SHP77 (cell line): ENCODE measurements at regions not wholly inside any gene's neighbourhood (a gene's known extent, or its start where the extent isn't known, plus 50 kb on each side); places are given as distances from the start of the nearest gene placed in this dataset.
"Not testable (repeated sequence)": the region's sequence is repeated elsewhere in the genome, so short reads cannot be mapped to it uniquely, and the experiment has no call there.

Source experiments
- DNase-seq, 2 experiments: peaks; one replicate each; lab custom pipeline; 2025; lab: John Stamatoyannopoulos, UW

DNA sequence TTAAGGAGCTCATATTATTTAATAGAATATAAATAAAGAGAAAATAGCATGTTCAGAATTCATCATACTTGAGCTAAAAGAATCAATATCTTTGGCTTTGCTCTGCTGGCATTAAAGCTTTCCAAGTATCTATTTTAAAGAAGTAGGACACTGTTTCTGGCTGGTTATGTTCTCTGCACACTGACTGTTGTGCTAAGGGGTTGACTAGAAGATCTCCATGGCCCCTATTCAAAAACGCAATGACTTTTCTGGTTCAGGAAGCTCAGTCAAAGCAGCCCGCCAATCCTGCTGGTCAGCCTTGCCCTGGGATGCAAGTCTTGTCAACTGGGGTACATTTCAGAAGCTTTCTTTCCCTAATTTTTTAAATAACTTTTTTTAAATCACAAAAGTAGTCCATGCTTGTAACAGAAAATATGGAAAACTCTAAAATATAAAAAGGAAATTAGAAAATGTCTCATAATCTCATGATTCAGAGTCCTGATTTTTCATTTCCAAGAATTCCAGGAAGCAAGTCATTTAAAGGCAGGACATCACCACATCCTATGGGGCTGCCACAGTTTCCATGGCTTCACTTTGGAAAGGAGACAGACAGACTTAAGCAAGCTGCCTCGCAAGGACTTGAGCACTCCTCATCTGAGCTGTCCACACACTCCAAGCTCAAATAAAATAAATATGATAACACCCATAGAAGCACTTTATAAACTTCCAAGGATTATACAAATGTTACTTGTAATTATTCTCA, 195.1 kb downstream of the TXNL1 start:
- no peak for DNase-seq

DNA sequence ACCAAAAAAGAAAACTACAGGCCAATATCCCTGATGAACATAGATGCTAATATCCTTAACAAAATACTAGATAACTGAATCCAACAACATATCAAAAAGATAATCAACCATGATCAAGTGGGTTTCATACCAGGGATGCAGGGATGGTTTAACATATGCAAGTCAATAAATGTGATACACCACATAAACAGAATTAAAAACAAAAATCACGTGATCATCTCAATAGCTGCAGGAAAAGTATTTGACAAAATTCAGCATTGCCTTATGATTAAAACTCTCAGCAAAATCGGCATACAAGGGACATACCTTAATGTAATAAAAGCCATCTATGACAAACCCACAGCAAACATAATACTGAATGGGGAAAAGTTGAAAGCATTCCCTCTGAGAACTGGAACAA, 199.9 kb downstream of the TXNL1 start:
- DNase-seq: not testable (repeated sequence)

DNA sequence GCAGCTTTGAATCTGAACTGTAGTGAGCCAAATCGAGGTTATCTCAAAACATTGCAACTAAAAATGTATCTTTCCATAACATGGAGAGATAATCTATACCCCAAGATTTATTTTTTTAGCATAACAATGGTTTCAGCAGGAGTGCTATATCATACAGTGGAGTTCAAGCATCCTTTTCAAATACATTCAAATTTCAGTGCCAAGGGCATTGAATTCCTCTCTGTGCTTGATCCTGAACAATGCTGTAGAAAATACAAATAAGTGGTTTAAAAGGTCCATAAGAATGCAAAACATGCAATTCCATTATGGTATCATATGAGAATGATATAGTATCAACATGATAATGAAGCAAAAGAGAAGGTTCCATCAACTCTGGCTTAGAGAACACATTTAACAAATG, 201.7 kb downstream of the TXNL1 start:
- DNase-seq: no peak

DNA sequence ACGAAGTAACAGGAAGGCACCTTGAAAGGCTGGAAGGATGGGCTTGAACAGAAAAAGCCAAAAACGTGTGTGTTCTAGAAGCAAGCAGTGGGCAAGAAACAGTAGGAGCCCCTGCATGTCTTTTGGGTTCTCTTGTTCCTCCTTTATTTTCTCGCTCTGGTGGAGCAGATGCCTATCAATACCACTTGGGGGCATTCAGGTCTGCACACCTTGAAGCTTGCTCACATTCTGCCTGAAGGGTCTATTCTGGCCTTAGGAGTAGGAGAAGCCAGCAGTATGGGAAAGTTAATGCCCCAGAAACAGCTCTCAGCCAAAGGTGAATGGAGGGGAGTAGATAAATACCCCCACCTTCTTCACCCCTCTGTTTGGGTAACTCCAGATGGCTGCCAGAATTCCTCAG, 204.5 kb downstream of the TXNL1 start:
- no peak for DNase-seq

DNA sequence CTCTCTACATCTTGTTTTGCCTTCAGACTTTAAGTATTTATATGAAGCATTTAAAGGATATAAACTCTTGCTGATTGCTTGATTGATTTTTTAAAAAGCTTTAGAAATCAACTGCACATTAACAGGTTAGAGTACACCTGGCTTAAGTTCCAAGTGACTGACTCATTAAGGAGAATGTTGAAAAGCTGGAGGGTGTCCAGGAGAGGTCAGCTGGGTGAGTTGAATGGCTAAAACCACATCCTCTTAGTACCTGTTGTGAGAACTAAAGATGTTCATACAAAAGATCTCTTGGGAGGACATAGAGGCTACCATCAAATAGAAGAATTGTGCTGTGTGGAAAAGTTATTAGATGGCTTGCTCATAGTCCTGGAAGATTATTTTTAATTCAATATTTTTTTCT, 206.8 kb downstream of the TXNL1 start:
- no peak for DNase-seq

DNA sequence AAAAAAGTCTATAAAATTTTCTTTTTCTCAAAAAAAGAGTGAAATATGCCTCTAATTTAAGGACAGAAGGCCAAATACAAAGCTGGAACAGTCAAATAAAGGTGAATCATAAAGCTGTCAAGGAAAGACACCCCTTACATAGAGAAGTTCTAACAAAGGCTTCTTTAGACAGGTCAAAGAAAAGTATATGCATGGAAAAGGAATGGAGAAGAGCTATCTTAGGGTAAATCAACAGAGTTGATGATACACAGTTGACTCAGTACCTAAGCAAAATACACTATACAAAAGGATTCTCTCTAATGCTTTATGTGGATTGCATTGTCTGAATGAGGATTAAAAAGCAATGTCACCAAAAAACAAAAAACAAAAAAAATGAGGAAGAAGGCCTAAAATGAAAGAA, 214.8 kb downstream of the TXNL1 start:
- no peak for DNase-seq

DNA sequence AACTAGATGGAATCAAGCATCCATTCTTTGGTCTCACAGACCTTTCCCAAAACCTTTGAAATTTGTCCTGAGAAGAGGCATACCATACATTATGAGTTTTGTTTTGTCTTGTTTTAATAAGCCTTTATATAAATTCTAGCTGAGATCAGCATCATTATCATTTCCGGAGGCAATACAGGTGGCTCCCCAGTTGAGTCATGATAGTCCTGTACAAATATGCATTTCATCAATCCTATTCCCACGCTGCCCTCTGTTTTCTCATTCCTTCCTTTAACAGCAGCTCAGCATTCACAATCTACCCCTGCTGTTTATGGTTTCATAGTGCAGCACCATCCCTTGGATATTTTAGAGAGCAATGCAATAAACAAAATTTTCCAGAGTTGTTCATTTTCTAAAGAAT, 216.7 kb downstream of the TXNL1 start:
- no peak for DNase-seq

DNA sequence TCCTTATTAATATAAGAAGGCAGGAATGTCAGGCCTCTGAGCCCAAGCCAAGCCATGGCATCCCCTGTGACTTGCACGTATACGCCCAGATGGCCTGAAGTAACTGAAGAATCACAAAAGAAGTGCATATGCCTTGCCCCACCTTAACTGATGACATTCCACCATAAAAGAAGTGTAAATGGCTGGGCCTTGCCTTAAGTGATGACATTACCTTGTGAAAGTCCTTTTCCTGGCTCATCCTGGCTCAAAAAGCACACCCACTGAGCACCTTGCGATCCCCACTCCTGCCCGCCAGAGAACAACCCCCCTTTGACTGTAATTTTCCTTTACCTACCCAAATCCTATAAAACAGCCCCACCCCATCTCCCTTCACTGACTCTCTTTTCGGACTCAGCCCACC, 217.5 kb downstream of the TXNL1 start:
- DNase-seq: not testable (repeated sequence)

DNA sequence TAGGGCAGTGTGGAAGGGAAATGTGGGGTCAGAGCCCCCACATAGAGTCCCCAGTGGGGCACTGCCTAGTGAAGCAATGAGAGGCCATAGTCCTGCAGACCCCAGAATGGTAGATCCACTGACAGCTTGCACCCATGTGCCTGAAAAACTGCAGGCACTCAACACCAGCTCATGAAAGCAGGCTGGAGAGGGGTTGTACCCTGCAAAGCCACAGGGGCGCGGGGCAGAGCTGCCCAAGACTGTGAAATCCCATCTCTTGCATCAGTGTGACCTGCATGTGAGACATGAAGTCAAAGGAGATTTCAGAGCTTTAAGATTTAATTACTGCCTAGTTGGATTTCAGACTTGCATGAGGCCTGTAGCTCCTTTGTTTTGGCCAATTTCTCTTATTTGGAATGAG, 224.0 kb downstream of the TXNL1 start:
- DNase-seq: no peak

DNA sequence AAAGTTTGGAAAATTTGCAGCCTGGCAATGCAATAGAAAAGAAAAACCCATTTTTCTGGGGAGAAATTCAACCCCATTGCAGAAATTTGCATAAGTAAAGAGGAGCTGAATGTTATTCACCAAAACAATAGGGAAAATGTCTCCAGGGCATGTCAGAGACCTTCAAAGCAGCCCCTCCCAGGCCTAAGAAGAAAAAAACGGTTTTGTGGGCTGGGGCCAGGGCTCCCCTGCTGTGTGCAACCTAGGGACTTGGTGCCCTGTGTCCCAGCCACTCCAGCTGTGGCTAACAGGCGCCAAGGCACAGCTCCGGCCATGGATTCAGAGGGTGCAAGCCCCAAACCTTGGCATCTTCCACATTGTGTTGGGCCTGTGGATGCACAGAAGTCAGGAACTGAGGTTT, 224.5 kb downstream of the TXNL1 start:
- DNase-seq: no peak

DNA sequence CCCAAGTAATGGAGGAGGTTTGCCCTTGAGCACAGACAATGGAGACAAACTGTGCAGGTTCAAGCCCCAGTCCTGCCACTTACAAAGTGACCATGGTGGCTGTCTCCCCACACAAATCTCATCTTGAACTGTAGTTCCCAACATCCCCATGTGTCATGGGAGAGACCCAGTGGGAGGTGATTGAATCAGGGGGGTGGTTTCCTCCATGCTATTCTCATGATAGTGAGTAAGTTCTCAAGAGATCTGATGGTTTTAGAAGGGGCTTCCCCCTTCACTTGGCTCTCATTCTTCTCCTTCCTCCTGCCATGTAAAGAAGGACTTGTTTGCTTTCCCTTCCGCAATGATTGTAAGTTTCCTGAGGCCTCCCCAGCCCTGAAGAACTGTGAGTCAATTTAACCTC, 225.4 kb downstream of the TXNL1 start:
- DNase-seq: no peak

DNA sequence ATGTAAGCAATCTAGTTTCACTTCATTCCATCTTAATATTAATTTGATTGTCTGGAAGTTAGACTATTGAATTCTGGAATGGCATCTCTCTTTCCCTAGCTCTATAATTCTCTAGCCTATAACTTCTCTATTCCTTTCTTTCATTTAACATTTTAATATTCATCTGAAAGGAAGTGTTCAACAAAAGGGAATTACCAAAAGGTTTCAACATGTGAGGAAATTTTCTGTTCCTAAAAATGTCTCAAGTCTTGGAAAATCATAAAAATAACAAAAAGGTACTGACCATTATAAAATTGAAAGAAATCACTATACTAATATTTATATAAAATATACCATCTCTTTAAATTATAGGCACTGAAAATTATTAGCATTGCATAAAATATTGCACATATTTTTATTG, 228.7 kb downstream of the TXNL1 start:
- DNase-seq: no peak

DNA sequence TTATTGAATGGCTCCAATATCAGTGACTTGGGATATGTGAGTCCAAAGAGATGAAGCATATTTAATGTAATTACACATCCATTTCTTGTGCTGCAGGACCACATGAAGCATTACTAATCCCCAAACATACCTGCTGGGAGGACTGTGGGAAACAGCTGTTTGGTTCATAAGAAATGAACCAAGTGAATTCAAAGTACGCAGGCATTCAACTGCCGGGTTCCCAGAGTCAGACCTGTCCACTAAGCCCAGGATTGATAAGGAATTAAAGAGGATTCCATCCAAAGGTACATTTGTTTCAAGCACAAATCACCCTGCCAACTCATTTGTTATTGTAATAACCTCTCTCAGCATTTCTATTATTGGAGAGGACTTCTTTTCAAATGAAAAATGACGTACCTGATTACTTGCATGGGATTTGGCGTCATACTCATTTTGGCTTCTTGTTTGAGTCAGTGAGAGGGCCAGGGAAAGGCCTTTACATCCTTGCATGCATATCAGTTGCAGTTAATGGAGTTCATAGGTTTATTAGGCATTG, 230.7 kb downstream of the TXNL1 start:
- DNase-seq: no peak

DNA sequence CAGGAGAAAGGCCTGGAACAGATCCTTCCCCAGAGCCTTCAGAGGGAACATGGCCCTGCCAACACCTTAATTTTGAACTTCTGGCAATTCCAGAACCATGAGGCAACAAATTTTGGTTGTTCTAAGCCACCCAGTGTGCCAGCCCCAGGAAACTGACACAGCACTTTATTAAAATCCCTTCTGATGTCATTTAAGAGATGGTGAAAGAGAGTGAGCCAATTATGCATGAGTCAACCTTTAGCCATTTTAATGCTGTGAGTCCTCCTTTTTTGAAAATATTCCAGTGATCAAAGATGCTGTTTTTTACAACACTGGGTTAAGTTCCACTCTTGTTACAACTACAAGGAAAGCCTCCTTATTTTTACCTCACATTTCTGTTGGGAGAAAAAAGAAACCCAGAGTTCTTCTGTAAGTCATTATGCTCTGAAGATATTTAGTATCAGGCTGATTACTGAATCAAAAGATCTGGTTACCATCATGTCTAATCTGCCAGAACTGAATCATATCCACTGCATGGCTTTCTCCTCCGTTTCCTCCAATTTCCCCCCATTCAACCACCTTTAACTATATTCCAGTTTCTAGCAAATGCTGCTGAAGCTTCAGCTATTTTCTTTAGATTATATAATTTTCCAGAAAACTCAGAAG, 235.4 kb downstream of the TXNL1 start:
- DNase-seq: no peak

DNA sequence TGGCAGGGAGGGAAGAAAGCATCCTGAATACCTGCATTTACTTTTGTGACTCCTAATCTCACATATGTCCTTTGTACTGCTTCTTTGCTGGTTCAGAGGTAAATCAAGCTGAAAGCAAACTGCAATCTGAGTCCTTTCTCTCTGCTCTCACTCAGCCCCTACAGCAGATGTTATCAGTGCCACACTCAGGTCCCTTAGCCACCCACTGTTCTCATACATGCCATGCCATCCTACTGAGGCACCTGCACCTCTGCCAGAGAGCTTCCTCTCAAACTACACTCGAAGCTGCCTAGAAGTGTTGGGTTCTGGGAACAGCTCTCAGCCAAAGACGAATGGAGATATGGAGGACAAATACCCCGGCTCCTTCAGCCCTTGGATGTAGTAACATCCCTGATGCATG, 244.5 kb downstream of the TXNL1 start:
- no peak for DNase-seq

DNA sequence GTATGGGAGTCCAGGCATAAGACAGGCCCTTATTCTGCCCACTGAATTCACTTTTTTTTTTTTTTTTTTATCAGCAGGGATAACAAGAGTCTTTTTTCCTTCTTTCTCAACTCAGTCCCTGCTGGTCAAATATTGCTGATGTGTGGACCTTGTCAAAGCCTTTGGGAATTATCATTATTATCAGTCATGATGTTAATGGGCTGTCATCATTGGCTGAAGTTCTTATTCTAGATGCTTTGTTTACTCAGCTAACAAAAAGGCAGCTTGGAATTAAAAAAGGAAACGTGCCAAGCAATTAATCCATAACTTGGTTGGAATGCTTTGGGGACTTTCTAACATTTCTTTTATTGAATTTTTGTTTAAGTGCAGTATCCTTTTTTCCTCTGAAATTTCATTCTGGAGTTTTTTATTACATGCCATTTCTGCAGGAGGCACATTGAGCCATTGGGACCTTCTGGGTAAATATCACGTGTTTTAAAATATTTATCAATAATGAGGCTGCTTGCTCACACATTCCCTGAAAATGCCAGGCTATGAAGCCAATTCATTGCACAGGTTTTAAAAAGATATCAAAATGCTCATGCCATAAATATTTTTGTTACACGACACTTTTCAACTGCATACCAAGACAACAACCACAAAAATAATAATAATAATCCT, 246.3 kb downstream of the TXNL1 start:
- DNase-seq: no peak

DNA sequence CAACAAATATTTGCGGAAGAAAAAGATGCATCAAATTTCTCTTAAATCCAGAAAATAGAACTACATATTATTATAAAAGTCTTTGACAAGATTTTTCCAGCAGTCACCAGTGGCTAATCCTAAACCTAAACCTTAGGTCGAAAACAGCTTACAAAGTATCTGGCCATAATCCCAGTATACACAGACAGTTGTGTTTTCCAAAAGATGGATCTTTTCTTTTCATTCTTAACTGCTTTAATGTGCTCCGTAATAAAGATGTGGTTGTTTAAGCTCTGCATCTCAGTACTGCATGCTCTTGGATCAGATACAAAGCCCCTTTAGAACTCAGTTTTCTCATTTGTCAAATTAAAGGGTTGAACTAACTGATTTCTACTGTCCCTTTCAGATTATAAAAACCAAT, 247.8 kb downstream of the TXNL1 start:
- DNase-seq: no peak

DNA sequence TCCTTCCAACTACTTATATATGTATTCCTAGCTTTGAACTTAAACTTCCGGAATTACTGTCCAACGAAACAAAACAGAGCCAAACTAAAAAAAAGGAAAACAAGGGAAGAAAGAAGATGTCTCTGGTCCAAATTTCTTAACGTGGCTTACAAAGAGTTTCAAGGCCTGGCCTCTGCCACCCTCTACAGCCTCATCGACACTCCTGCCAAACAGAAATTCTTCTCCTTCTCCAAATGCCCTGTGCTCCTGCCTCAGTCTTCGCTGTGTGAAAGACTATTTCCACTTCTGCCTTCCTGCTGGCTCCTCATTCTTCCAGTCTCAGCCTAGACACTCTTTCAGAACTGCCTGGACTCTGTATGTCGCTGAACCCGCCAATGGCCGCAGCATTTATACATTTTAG, 249.2 kb downstream of the TXNL1 start:
- no peak for DNase-seq

DNA sequence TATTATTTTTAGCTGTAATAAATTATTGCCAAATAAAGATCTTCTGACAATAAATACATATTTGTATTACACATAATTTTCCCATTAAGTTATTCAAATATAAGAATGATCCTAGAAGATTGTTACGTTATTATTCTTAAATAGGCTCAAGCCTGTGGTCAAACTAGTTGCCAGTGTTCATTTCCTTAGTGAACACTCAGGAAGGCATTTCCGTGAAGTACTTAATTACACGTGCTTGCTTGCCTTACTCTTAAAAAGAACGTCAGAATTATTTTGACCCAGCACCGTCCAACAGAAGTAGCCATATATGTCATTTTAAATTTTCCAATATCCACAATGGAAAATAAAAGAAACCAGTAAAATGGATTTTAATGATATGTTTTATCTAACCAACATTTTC, 249.8 kb downstream of the TXNL1 start:
- DNase-seq: no peak

DNA sequence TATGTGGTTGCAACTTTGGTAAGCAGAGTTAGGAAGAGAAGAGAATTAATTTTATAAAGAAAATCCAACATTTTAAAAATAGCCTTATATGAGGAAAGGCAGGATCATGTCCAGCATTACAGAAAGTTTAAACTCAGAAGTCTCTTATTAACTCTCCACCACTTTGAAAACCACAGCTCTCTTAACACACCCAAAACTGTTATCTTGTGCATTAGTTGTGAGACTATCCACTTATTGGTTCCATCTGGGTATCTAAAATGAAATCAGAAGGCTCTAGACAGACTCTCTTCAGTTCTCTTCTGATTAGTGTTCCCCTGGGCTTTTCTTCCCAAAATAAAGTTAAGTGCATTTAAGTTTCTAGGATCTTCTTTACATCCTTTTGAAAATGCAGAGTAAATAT, 251.5 kb downstream of the TXNL1 start:
- DNase-seq: no peak

DNA sequence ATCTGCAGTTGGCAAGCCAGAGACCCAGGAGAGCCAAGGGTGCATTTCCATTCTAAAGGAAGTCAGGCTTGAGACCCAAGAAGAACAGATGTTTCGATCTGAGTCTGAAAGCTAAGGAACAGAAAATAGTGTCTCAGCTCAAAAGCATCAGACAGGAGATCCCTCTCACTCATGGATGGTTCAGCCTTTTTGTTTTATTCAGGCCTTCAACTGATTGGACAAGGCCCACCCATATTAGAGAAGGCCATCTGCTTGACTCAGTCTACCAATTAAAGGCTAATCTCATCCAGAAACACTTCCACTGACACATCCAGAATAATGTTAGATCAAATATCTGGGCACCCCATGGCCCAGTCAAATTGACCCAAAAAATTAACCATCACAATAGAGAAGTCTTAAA, 255.0 kb downstream of the TXNL1 start:
- no peak for DNase-seq

DNA sequence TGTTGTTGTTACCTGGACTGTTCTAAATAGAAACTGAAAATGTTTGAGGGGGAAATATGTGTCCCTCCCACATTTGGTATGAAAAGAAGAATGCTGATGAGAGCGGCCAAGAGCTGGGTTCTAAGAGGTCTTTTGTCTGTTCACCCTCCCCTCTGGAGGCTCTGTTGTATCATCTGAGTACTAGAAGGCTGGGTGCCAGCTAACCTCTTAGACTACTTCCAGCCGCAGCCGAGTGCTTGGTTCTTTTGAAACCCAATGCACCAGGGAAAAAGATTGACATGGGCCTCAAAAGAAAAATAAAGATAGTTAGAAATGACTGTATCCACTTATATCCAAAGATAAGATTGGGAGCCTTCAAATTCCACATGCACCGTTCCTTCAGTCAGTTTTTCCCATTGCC, 255.9 kb downstream of the TXNL1 start:
- DNase-seq: no peak

DNA sequence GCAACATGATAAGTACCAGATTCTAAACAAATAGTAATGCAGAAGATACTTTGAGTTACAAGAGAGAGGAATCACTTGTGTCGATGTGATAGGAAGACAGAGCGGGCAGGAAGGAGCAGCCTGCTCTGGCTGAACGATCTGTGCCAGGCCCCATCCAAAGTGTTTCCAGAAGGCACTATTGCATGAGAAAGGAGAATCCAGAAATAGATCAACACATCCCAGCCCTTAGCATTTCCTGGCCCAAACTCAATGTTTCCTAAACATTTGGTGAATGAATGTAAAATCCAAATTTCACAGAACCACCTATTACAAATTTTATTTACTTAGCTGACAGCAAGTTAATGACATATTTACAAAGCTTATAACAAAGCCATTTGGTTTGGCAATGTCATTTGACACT, 257.2 kb downstream of the TXNL1 start:
- no peak for DNase-seq
